Amniotic stem cell (primary cell): ENCODE measurements at regions not wholly inside any gene's neighbourhood (a gene's known extent, or its start where the extent isn't known, plus 50 kb on each side); places are given as distances from the start of the nearest gene placed in this dataset.

Experiments
- DNase-seq: peaks from one replicate; lab custom pipeline; 2025; lab: John Stamatoyannopoulos, UW

DNA sequence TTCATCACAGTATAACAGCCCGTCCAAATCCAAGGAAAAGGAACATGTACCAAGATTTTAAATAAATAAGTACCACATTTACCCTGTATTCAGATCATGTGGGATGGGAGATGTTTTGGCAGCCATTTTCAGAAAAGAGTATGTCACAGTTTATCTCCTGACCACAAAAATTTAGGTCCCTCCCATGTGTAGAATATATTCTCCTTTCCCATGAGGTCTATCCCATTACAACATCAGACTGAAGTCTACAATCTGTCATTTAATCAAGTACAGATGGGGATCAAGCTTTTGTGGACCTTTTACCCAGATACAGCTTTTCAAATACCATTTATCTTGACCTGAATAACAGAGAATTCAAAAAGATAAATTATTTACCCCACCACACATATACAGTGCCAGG lies 444.5 kb downstream of the PLOD2 start:
- no peak for DNase-seq

DNA sequence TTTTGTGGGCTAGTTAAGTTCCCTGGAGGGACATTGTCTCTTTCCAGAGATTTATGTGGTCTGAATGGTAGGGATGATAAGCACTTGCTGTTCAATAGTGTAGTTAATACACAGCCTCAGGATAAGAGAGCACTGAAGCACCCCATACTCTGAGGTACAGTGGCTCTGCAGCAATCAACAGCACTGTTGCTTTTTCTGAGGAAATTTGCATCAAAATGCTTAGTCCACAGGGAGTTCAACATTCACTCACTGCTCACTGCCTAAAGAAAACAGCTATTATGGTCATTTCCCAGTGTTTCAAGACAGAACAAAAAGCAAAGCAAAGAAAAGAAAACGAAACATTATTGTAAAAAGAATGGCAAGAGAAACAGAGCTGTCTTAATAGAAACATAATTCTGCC lies 441.9 kb downstream of the PLOD2 start:
- DNase-seq = no peak

DNA sequence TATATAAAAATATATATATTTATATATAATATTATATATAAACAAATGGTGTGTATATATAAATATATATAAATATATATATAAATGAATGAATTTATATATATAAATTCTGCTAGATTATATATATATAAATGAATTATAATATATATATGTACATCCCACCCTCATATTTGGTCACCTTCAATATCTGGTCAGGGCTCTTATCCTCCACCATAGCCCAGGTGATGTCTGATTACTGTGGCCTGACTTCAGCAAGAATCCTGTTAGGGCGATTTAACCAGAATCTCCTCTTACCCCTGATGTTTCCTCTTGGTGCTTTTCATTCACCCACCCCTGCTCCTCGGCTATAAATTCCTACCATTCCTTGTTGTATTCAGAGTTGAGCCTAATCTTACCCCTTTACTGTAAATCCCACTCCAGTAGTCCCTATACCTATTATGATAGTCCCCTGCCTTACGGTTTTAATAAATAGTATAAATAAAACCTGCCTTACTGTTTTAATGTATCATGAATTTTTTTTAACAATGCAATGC lies 439.6 kb downstream of the PLOD2 start:
- no peak for DNase-seq

DNA sequence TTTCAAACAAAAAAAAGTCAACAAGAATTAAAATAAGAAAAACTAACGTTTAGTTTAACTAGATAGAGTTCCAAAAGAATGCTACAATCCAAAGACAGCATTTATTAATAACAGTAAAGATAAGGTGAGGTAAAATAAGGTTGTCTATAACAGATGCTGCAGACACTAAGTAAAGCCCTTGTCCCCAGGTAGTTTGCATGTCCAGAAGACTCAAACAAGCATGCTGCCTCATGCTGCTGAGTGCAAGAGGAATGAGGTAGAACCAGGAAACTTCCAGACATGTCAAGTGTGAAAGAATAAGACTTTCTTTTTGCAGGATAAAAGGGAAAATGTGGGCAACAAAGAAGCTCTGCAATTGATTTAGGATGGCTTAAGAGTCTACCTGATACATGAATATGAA lies 439.2 kb downstream of the PLOD2 start:
- DNase-seq = no peak

DNA sequence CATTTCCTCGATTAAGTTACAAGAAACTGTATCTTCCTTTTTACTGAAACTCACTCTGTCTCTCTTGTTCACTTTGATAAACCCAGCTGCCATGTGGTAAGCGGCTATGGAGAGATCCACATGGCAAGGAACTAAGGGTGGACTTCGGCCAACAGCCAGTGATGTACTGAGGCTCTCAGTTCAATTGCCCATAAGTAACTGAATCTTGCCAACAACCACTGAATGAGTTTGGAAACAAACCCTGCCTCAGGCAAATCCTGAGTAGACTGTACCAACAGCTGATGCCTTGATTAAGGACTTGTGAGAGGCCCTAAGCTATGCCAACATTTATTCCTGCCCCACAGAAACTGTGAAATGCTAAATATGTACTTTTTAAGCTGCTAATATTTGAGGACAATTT lies 433.5 kb downstream of the PLOD2 start:
- no peak for DNase-seq

DNA sequence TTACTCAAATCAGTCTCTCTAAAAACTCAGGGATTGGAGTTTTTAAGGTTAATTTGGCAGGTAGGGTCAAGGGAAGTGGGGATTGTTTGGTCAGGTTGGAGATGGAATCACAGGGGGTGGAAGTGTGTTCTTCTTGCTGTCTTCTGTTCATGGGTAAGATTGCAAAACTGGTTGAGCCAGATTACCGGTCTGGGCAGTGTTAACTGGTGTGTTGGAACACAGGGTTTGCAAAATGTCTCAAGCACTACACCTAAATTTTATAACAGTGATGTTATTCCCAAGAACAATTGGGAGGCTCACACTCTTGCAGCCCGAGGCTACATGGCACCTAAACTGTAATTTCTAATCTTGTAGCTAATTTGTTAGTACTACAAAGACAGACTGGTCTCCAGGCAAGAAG lies 425.4 kb downstream of the PLOD2 start:
- no peak for DNase-seq

DNA sequence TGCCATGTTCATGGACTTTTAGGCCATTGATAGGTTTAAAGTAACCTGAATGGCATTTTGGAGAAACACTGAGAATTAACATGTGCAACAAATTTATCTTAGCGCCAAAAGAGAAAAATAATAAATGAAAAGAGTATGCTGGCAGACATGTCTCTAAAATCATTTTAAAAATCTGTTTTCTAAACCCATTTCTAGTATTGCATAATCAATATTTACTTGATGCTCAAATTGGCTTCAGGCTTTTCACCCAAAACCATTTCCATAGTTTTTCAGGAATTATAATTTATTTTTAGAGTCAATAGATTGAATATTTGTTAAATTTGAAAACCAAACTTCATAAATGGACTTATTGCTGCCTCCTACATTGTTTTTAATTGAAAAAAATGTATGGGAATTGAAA lies 423.0 kb downstream of the PLOD2 start:
- DNase-seq = no peak

DNA sequence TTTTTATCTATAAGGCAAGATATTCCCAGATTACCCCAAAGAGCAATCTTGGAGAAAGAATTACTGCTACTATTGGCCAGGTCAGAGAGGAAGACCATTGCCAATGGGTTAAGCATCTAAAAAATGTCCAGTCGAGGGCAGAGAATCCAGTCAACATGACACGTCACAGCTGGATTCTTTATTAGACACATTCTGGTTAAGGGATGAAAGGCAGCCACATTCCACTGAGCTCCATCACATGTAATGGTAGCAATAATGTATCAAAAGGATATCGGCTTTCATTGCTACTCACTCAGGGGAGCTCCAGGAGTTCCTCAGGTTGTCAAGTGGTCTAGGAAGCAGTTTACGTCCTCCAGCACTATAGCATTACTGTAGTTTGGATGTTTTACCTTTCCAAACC lies 421.1 kb downstream of the PLOD2 start:
- DNase-seq = no peak

DNA sequence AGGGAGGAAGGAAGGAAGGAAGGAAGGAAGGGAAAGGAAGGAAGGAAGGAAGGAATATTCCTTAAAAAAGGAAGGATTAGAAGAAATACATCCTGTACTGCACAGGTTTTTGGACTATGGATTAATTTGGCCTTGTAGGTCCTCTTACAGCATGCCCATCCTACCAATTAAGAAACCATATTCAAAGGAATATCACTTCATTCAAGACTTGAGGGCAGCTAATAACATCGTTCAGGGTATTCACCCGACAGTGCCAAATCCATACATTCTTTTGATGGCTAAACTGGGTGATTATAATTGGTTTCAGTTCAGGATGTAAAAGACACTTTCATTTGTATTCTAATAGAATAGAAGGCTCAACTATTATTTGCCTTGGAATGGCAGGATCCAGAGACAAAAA lies 410.3 kb downstream of the PLOD2 start:
- no peak for DNase-seq

DNA sequence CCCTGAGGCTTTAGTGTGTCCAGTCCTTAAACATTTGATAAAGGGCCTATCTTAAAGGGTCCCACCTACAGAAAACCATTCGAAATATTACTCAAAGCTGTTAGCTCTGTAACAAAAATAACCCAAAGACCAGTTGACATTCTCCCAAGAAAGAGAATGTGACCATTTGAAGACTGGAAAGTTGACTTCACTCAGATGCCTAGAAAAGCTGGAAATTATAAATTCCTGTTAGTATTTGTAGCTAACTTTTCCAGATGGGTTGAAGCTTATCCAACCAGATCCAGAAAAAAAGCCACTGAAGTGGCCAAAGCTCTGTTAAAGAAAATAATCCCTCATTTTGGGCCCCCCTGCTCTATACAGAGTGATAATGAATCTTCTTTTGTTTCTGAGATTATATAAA lies 408.4 kb downstream of the PLOD2 start:
- no peak for DNase-seq

DNA sequence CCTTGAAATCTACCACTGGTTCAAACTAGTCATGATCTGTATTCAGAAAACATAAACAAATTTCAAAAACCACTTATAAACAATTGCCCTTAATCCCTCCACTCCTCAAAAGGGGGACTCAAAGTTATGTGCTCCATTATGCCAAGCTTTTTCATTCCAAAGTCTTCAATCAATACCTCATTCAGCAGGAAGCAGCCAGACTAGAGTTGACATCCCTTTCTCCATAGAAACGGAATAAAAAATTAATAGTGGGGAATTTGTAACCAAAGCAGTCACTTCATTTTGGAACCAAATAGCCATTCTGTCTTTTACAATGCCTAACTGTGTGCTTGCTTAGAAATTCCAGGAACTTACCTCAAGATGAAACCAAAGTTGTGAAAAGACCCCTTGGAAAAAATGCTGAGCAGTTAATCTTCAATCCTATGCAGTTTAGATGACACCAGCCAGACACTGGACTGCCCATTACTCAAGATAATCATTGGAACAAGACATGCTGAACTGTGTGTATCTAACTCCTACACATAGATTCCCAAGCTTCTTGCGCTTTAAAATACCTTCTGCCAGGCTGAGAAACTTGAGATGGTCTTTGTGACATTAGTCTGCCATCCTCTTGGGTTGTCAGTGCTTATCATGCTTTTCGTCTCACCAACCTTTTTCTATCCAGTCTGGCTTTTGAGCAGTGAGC lies 406.2 kb downstream of the PLOD2 start:
- no peak for DNase-seq

DNA sequence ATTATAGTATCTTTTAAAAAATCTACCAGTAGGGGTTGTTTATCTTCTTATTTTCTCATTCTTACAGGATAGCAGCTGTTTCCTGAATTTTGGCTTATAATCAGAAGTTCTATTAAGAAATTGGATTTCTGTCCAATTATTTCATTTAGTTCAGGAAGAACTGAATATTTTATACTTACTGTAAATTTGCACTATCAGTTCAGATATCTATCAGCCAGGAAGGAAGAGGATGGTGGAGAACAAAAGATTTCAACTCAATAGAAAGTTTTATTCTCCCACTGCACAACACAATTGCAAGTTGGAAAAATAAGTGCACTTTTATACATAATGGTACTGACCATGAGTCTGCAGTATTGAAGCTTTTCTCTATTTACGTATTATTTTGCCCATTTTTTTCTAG lies 400.9 kb downstream of the PLOD2 start:
- DNase-seq = no peak

DNA sequence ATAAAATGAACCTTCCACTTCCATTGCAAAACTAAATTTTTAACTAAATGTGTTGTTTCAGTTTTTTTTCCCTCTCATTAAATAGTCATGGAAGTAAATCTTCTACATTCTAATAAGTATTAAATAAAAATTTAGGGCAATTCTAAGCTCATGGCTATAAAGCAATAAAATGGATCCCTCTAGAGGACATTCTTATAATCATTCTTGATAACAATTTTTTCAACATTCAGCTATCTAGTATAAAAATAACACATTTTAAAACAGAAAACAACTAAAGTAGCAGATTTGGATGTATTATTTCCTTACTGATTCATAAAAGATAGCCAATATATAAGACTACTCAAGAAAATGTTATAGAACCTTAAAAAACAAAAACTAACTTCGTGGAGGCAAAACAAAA lies 393.1 kb downstream of the PLOD2 start:
- peak; percentile 3 for DNase-seq

DNA sequence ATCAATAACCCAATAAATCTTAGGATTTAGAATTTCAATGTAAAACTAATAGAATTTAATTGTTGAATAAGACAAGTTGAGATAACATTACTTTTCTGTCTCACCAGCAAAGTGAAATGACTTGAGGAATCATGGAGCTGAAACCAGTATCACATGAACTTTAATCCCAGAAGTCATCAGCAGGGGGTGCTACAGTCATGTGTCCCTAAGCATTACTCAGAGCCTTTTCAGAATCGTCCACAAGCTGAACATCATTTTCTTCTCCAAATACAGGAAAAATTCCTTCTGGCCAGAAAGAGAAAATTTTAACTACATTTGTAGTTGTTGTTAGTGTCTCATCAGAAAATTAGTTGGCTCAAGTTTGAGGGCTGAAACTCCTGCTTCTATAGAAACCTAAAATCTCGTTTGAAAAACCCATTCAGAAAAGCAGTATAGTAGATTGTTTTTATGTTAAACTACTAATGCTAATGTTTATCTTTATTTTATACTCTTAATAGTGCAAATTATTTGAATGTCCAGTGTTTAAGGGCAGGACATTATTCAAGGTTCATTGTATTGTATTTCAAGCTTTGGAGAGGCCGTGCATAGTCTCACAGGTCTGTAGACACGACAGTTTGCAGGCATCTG lies 384.1 kb downstream of the PLOD2 start:
- DNase-seq = peak; percentile 7

DNA sequence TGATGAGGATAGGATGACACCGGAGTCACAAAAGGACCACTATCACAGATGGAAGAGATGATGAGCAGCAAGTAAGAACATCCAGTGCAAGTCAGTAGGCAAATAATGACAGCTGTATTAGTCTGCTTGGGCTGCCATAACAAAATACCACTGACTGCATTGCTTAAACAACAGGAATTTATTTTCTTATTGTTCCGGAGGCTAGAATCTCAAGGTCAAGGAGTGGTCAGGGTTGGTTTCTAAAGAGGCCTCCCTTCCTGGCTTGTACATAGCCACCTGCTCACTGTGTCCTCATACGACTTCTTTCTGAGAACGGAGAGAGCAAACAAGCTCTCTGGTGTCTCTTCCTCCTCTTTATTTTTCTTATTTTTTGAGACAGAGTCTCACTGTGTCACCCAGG lies 380.7 kb downstream of the PLOD2 start:
- no peak for DNase-seq

DNA sequence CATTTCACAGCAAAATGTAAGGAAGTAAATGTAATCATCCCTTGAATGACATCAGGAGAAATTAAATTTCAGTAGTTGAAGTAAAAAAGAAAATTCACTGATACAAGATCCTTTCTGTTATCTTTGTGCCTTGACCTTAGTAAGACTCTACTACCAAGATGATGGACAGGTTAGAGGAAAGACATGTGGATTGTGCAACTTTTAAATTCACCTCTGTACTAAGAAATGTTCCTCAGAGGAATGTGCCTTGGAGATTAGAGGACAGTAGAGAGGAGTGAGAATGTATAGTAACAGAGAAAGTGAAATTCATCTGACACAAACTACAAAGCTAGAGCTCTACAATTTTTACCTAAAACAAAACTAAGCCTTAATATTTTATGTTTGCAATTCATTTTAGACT lies 375.3 kb downstream of the PLOD2 start:
- no peak for DNase-seq

DNA sequence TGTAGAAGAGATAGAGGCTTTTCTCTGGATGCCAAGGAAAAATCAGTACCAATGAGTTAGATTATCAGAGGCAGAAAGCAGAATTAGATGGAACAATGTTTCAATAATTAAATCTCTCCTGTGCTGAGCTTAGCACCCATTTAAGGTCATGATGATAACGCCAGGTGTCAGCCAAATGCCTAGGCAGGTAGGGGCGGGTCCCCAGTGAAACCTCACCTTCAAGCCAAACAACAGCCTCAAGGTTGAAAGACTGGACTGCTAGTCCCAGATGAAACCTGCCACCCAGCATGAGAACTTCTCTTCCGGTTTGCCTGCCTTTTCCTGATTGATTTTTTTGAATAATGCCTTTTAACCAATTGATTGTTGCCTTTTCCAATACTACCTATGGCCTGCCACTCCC lies 363.0 kb downstream of the PLOD2 start:
- no peak for DNase-seq

DNA sequence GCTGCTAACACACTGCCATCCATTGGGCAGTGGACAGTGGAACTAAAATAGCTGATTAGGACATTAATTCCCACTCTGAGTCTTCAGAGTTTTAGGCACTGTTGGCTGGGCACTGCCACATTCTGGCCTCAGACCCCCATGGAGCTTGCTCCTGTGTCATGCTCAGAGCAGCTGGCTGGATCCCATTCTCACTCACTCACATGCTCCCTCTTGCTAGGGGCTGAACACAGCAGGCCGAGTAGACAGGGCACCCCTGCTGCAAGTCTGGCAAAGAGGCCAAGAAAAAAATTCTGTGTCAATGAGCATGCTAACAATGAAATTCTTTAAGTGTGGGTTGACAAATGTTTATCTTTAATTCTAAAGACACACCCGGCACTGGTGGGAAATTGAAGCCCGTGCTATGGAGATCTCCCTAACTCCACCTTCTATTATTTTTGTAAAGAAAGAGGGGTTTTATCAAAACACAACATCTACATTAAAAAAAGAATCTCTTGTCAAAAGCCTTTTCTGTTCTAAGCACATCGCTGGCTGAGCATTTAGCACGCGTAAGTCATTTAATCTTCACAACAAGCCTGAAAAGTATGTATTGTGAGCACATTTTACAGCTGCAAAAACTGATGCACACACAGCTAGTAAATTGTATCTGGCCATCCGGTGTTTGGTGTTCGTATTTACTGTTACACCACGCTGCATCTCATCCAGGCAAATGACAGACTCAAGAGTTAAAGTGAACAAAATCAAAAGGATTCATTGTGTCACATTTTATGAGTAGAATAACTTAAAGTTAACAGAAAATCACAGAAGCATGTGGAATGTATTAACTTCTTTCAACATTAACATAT lies 362.1 kb downstream of the PLOD2 start:
- DNase-seq = no peak

DNA sequence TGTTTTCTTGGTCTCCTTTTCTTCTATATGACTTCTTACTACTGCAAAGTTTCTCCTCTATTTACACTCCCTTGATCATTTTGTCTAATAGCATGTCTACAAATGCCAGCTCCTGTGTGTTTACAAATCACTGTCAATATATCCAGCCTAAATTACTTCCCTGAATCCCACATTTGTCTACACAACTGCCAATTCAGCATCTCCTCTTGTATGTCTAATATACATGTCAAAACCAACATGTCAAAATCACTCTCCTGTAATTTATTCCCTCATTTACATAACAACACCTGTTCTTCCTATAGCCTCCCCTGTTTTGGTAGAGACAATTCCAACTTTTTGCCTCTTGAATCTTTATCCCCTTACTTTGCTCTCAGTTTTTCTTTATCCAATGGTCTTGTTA lies 359.3 kb downstream of the PLOD2 start:
- DNase-seq = no peak

DNA sequence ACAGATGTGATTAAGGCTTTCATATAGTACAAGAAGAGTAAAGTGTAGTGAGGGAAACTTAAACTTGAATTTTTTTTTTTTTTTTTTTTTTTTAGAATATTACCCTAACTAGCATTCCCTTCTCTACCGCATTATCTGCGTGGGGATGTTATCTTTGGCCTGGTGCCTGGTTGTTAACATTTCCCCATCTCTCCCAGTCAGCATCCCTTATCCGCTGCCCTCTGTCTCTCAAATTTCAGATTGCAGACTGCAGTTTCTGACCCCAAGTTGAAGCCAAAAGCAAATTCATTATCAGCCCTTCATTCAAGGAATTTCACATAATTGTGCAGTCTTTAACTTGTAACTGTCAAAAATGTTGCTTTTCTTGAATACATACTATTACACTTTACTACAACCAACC lies 353.0 kb downstream of the PLOD2 start:
- no peak for DNase-seq

DNA sequence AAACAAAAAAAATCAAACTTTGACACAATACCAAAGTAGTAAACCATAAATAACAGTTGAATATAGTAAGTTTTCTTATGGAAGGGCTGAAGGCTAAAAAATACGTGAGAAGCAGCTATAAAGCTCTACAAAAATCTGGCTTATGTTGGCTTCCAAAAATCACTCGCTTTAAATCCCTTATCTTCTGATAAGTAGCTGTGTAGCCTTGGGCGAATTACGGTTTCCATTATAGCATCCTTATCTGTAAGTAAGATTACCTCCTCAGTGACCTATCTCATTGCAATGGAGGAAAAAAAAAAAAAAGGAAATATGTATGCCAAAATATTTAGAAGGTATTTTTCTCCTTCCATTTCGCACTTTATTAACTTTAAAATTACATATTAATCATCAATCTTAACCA lies 348.6 kb downstream of the PLOD2 start:
- no peak for DNase-seq

DNA sequence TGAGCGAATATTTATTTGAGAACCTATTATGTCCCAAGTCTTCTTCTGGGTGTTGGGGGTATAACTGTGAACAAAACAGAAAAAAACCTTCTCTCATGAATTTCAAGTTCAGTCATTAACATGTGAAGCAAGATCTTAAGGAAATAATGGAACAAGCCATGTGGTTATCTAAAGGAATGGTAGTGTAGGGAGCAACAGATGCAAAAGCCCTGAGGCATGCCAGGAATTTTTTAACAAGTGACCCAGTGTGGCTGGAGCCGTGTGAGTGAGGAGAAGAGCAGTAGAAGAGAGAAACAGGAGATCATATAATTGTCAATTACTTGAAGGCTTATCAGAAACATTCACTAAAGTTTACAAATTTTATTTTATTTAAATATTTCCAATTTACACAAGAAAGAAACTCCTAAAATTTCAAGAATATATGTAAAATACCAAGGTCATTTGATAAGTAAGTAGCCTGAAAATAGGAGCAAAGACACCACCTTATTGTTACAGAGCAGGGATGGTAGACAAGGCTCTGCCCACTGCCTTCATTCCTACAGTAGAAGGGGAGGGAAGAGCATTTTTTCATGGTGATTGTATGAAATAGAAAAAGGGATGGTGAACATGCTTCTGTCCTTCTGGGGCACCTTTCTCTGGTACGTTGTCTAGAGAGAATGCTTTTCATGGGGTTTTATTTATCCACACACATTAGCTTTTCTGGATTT lies 345.1 kb downstream of the PLOD2 start:
- DNase-seq = no peak
